Stimulated activated effector memory CD8-positive, alpha-beta T cell treated with anti-CD3 and anti-CD28 coated beads, Interleukin-12 subunit alpha, Interleukin-12 subunit beta, amount 100 ng/mL, for 72 hours (primary cell): ENCODE measurements at regions not wholly inside any gene's neighbourhood (a gene's known extent, or its start where the extent isn't known, plus 50 kb on each side); places are given as distances from the start of the nearest gene placed in this dataset.

ENCODE experiments used
- ATAC-seq: fragments of 150-1000 bp; cut with Tn5 transposase; 2 replicates; pipeline ENCODE4 v1.10.0; 2021
- DNase-seq, 2 donors: peaks; one replicate each; pipeline ENCODE4 v3.0.0; 2021 to 2022; ENCODE audit warnings: low spot score in 2 of 2
- H3K27ac Mint-ChIP-seq: one replicate; pipeline ENCODE4 v1.8.0; 2022; ENCODE audit warnings: mild to moderate bottlenecking, mixed read lengths
- H3K36me3 Mint-ChIP-seq: one replicate; pipeline ENCODE4 v1.8.0; 2022; ENCODE audit warnings: mild to moderate bottlenecking, mixed read lengths
- H3K4me1 Mint-ChIP-seq: one replicate; pipeline ENCODE4 v1.8.0; 2022; ENCODE audit warnings: mixed read lengths
- H3K4me3 Mint-ChIP-seq: one replicate; pipeline ENCODE4 v1.8.0; 2022; ENCODE audit warnings: mild to moderate bottlenecking, mixed read lengths
- H3K9me3 Mint-ChIP-seq: one replicate; pipeline ENCODE4 v1.8.0; 2022; ENCODE audit warnings: mixed read lengths

GRCh38 chr16:80314042-80314441 lies 226.8 kb upstream of the DYNLRB2 start:
- H3K36me3 Mint-ChIP-seq: no peaks in the 10 kb centered on the region
- no peak overlapping the region for H3K4me3 Mint-ChIP-seq
- DNase-seq: no peak
- no peak overlapping the region for H3K27ac Mint-ChIP-seq
- H3K9me3 Mint-ChIP-seq: peaks cover 2% of the 10 kb centered on the region
- no peak for ATAC-seq
- no peaks in the 10 kb centered on the region for H3K4me1 Mint-ChIP-seq

- Mint-ChIP-seq H3K36me3 (no peaks in the 10 kb centered on the region), H3K9me3 (peaks cover 2% of the 10 kb centered on the region), H3K27ac (no peak overlapping the region), H3K4me1 (no peaks in the 10 kb centered on the region), H3K4me3 (no peak overlapping the region)
- ATAC-seq: no peak
- DNase-seq: no peak
Measured at GRCh38 chr16:80309178-80309577, 231.6 kb upstream of the DYNLRB2 start.

- ATAC-seq (no peak), DNase-seq (no peak)
- Mint-ChIP-seq H3K36me3 (no peaks in the 10 kb centered on the region), H3K9me3 (peaks cover 2% of the 10 kb centered on the region), H3K4me1 (no peaks in the 10 kb centered on the region), H3K4me3 (no peak overlapping the region), H3K27ac (no peak overlapping the region)
Measured at GRCh38 chr16:80305410-80305809, 235.4 kb upstream of the DYNLRB2 start.

- Mint-ChIP-seq H3K27ac (no peak overlapping the region), H3K9me3 (no peaks in the 10 kb centered on the region), H3K4me3 (no peak overlapping the region), H3K4me1 (no peaks in the 10 kb centered on the region), H3K36me3 (no peaks in the 10 kb centered on the region)
- DNase-seq (no peak), ATAC-seq (no peak)
Measured at GRCh38 chr16:80303691-80304090, 237.1 kb upstream of the DYNLRB2 start.

- H3K4me1 Mint-ChIP-seq: no peaks in the 10 kb centered on the region
- ATAC-seq (no peak), DNase-seq (no peak)
- H3K9me3 Mint-ChIP-seq: no peaks in the 10 kb centered on the region
- H3K36me3 Mint-ChIP-seq: no peaks in the 10 kb centered on the region
- H3K27ac Mint-ChIP-seq: no peak overlapping the region
- no peak overlapping the region for H3K4me3 Mint-ChIP-seq
Measured at GRCh38 chr16:80300876-80301275, 239.9 kb upstream of the DYNLRB2 start.

- H3K27ac Mint-ChIP-seq: no peak overlapping the region
- no peaks in the 10 kb centered on the region for H3K9me3 Mint-ChIP-seq
- H3K36me3 Mint-ChIP-seq: no peaks in the 10 kb centered on the region
- no peaks in the 10 kb centered on the region for H3K4me1 Mint-ChIP-seq
- H3K4me3 Mint-ChIP-seq: no peak overlapping the region
- no peak for DNase-seq
- no peak for ATAC-seq
Measured at GRCh38 chr16:80300456-80300855, 240.3 kb upstream of the DYNLRB2 start.

- no peaks in the 10 kb centered on the region for H3K4me1 Mint-ChIP-seq
- ATAC-seq: no peak
- H3K9me3 Mint-ChIP-seq: no peaks in the 10 kb centered on the region
- no peaks in the 10 kb centered on the region for H3K36me3 Mint-ChIP-seq
- no peak for DNase-seq
- H3K4me3 Mint-ChIP-seq: no peak overlapping the region
- no peak overlapping the region for H3K27ac Mint-ChIP-seq
Measured at GRCh38 chr16:80299416-80299815, 241.4 kb upstream of the DYNLRB2 start.

- Mint-ChIP-seq H3K36me3 (no peaks in the 10 kb centered on the region), H3K4me3 (no peak overlapping the region), H3K27ac (no peak overlapping the region), H3K9me3 (no peaks in the 10 kb centered on the region), H3K4me1 (no peaks in the 10 kb centered on the region)
- no peak for DNase-seq
- no peak for ATAC-seq
Measured at GRCh38 chr16:80298676-80299075, 242.1 kb upstream of the DYNLRB2 start.

- Mint-ChIP-seq H3K27ac (no peak overlapping the region), H3K36me3 (no peaks in the 10 kb centered on the region), H3K9me3 (no peaks in the 10 kb centered on the region), H3K4me1 (no peaks in the 10 kb centered on the region), H3K4me3 (no peak overlapping the region)
- no peak for ATAC-seq
- no peak for DNase-seq
Measured at GRCh38 chr16:80296034-80296433, 244.8 kb upstream of the DYNLRB2 start.

- H3K27ac Mint-ChIP-seq: no peak overlapping the region
- H3K9me3 Mint-ChIP-seq: no peaks in the 10 kb centered on the region
- no peak for DNase-seq
- no peak overlapping the region for H3K4me3 Mint-ChIP-seq
- no peaks in the 10 kb centered on the region for H3K36me3 Mint-ChIP-seq
- ATAC-seq: no peak
- H3K4me1 Mint-ChIP-seq: no peaks in the 10 kb centered on the region
Measured at GRCh38 chr16:80294172-80294571, 246.6 kb upstream of the DYNLRB2 start.

- ATAC-seq: no peak
- no peak for DNase-seq
- Mint-ChIP-seq H3K9me3 (no peaks in the 10 kb centered on the region), H3K36me3 (no peaks in the 10 kb centered on the region), H3K4me3 (no peak overlapping the region), H3K27ac (no peak overlapping the region), H3K4me1 (no peaks in the 10 kb centered on the region)
Measured at GRCh38 chr16:80288616-80289015, 252.2 kb upstream of the DYNLRB2 start.

GRCh38 chr16:80287674-80288073 lies 253.1 kb upstream of the DYNLRB2 start:
- Mint-ChIP-seq H3K4me3 (no peak overlapping the region), H3K36me3 (no peaks in the 10 kb centered on the region), H3K4me1 (no peaks in the 10 kb centered on the region), H3K27ac (no peak overlapping the region), H3K9me3 (no peaks in the 10 kb centered on the region)
- no peak for DNase-seq
- ATAC-seq: no peak

- Mint-ChIP-seq H3K36me3 (no peaks in the 10 kb centered on the region), H3K4me1 (no peaks in the 10 kb centered on the region), H3K9me3 (no peaks in the 10 kb centered on the region), H3K27ac (no peak overlapping the region), H3K4me3 (no peak overlapping the region)
- DNase-seq (no peak), ATAC-seq (no peak)
Measured at GRCh38 chr16:80285104-80285503, 255.7 kb upstream of the DYNLRB2 start.

GRCh38 chr16:80283466-80284392 lies 257.1 kb upstream of the DYNLRB2 start:
- Mint-ChIP-seq H3K4me3 (no peak overlapping the region), H3K4me1 (no peaks in the 10 kb centered on the region), H3K36me3 (no peaks in the 10 kb centered on the region), H3K27ac (no peak overlapping the region), H3K9me3 (no peaks in the 10 kb centered on the region)
- DNase-seq: no peak
- no peak for ATAC-seq

- DNase-seq: no peak
- no peaks in the 10 kb centered on the region for H3K4me1 Mint-ChIP-seq
- no peak overlapping the region for H3K4me3 Mint-ChIP-seq
- H3K36me3 Mint-ChIP-seq: no peaks in the 10 kb centered on the region
- no peak for ATAC-seq
- H3K9me3 Mint-ChIP-seq: no peaks in the 10 kb centered on the region
- no peak overlapping the region for H3K27ac Mint-ChIP-seq
Measured at GRCh38 chr16:80280557-80280956, 260.2 kb upstream of the DYNLRB2 start.

GRCh38 chr16:80279656-80280055 lies 261.1 kb upstream of the DYNLRB2 start:
- Mint-ChIP-seq H3K27ac (no peak overlapping the region), H3K4me1 (no peaks in the 10 kb centered on the region), H3K4me3 (no peak overlapping the region), H3K9me3 (no peaks in the 10 kb centered on the region), H3K36me3 (no peaks in the 10 kb centered on the region)
- DNase-seq: no peak
- ATAC-seq: no peak
